HS-27A (cell line): ENCODE measurements at regions not wholly inside any gene's neighbourhood (a gene's known extent, or its start where the extent isn't known, plus 50 kb on each side); places are given as distances from the start of the nearest gene placed in this dataset.
"Not testable (repeated sequence)": the region's sequence is repeated elsewhere in the genome, so short reads cannot be mapped to it uniquely, and the experiment has no call there.

ENCODE experiments used
- DNase-seq: peaks from one replicate; pipeline ENCODE4 v3.0.0-alpha.2; 2012; ENCODE audit warnings: low read depth, missing footprints

- no peak for DNase-seq
These were observed 152.2 kb upstream of the RFC3 start for GRCh38 chr13:33665626-33666175.

- no peak for DNase-seq
These were observed 146.4 kb upstream of the RFC3 start for GRCh38 chr13:33671560-33671959.

- DNase-seq = not testable (repeated sequence)
These were observed 145.9 kb upstream of the RFC3 start for GRCh38 chr13:33672022-33672421.

DNA sequence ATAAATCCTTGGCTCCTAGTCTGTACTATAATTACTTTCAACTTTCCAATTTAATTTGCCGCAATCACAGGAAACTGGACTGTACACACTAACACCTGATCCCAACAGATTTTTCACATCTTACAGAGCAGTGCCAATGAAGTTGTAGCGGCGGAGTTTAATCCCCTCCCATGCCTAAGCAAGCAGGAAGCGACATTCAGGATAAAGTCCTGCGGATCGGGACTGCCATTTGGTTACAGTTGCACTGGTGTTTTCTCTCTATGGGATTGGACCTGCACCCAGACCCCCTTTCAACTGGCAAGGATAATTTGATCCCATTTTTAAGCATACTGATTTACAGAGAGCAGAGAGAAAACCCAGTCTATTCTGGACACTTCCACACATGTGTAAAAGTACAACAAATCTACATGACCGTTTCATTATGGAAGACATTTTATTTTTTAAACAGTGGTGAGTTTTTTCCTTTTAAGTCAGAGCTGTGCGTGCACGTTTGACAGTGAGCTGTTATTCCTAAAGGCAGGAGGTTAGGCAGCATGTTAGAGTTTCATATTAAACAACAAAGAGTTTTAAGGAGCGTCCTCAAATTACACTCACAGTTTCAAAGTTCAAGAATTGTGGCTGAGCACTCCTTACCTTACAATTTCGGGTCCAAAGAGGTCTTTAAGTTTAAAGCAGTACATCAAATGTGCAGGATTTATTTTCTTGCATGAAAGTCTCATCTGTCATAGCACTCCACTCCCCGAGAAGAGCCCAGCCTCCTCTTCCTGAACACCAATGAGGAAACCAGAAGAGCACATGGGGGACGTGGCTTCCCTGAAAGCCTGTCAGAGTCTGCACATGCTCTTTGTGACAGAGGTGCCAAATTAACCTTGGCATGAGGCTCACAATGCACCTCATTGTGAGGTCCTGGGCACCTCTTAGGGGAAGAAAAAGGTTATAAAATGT lies 141.6 kb upstream of the RFC3 start:
- DNase-seq = no peak

DNA sequence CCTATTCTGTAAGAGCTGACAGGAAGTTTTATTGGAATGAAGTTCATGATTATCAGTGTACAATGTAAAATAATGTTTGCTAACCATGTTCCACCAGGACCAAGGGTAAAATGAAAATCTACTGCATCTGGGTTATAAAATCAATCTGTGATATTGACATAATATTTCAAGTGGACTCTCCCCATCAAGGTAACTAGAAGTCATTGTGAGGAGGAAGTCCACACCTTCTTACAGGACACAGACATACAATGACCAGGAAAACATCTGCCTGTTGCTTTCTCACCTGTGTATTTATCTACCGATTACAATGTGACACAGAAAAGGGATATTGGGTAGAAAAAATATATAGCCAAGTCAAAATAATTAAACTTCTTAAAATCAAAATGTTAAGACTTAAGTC lies 140.7 kb upstream of the RFC3 start:
- no peak for DNase-seq

DNA sequence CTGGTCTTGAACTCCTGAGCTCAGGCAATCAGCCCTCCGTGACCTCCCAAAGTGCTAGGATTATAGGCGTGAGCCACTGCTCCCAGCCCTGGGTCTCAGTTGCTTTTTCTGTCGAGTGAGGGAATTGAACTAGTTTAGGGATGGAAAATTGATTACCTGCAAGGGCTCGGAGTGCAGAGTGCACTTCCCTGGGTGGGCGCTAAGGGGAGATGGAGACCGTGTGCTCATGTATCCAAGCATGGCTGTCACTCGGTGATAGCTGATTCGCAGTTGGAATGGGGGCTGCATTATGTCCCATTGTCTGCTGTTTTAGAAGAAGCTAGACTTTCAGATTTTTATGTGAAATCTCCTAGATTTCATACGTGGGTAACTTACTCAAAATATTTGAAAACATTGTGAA lies 139.9 kb upstream of the RFC3 start:
- no peak for DNase-seq

GRCh38 chr13:33678906-33679657 lies 138.9 kb upstream of the RFC3 start:
- no peak for DNase-seq

DNA sequence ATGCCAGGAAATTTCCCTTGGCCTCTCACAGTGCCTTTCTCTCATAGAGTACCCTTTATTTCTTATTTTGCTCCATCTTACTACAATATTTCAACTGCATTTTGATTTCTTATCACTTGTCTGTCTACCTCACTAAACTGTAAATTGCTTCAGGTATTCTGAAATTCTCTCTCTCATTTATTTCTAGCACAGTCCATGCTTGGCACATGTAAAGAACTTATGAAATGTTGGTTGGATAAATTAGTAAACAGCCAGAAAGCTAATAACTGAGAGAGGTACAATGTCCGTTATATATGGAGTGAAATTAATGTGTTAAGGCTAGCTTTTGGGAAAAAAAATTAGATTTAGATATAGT lies 138.3 kb upstream of the RFC3 start:
- no peak for DNase-seq

DNA sequence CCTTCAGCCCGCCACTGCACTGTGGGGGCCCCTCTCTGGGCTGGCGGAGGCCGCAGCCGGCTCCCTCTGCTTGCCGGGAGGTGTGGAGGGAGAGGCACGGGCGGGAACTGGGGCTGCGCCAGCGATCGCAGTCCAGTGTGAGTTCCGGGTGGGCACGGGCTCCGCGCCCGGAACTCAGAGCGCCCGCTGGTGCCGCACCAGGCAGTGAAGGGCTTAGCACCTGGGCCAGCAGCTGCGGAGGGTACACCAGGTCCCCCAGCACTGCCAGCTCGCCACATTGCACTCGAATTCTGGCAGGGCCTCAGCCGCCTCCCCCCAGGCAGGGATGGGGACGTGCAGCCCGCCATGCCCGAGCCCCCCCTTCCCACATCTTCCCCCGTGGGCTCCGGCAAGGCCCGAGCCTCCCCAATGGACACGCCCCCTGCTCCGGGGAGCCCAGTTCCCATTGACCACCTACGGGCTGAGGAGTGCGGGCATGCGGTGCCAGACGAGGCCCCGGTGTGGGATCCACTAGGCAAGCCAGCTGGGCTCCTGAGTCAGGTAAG lies 135.9 kb upstream of the RFC3 start:
- no peak for DNase-seq

DNA sequence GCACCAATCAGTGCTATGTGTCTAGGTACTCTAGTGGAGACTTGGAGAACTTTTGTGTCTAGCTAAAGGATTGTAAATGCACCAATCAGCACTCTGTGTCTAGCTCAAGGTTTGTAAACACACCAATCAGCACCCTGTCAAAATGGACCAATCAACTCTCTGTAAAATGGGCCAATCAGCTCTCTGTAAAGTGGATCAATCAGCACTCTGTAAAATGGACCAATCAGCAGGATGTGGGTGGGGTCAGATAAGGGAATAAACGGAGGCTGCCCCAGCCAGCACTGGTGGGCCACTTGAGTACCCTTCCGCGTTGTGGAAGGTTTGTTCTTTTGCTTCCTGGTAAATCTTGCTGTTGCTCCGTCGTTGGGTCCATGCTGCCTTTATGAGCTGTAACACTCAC lies 135.3 kb upstream of the RFC3 start:
- DNase-seq = not testable (repeated sequence)

DNA sequence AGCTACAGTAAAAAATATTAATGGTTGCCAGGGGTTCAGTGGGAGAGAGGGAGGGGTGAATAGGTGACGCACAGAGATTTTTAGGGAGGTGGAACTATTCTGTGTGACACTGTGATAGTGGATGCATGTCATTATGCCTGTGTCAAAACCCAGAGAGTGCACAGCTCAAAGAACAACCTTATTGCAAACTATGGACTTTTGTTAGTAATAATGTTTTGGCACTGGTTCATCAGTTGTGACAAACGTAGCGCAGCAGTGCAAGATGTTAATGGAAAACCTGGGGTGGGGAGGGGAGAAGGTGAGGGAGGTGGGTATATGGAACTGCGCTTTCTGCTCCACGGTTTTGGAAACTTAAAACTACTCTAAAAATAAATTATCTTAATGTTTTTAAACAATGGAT lies 134.6 kb upstream of the RFC3 start:
- no peak for DNase-seq

- no peak for DNase-seq
These were observed 133.1 kb upstream of the RFC3 start for GRCh38 chr13:33684874-33685273.

DNA sequence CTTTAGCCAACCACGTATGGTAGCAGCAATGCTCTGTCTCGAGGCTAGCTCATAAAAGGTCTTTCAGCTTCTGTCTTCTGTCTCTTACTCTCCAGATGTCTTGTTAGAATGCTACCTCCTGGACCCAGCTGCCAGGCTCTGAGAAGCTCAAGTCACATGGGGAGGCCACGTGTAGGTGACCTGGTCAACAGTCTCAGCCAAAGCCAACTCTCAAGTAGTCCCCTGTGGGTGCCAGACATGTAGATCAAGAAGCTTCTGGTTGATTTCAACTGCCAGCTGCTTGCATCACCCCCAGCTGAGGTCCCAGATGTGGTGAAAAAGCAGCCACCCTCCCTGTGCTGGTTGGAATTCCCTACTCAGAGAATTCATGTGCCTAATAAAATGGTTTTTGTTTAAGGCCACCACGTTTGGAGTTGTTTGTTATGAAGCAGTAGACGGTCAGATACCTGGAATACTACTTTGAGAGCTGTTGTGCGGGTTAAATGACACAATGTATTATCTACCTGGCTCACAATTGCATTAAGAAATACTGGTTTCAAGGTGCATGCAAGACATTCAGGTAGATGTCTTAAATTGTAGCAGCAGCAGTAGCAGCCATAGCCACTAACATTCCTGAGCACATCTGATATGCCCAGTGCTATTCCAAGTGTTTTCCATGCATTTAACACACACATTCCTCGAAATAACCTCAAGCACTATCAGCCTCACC lies 131.0 kb upstream of the RFC3 start:
- no peak for DNase-seq

GRCh38 chr13:33690354-33690753 lies 127.6 kb upstream of the RFC3 start:
- no peak for DNase-seq

DNA sequence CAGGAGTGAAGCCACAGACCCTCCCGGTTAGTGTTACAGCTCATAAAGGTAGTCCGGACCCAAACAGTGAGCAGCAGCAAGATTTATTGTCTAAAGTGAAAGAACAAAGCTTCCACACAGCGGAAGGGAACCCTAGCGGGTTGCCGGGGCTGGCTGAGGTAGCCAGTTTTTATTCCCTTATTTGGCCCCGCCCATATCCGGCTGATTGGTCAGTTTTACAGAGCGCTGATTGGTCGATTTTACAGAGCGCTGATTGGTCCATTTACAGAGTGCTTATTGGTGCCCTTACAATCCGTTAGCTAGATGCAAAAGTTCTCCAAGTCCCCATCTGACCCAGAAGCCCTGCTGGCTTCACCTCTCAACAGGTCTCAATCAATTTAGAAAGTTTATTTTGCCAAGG lies 126.0 kb upstream of the RFC3 start:
- DNase-seq = no peak

DNA sequence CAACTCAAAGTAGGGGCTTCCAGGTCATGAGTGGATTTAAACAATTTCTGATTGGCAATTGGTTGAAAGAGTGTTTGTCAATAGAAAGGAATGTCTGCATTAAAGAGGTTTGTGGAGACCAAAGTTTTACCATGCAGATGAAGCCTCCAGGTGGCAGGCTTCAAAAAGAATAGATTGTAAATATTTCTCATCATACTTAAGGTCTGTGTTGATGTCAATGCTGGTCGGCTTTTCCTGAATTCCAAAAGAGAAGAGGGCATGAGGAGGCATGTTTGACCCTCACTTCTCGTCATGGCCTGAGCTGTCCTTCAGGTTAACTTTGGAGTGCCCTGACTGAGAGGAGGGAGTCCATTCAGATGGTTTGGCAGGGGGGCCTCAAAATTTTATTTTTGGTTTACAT lies 125.4 kb upstream of the RFC3 start:
- DNase-seq = no peak

DNA sequence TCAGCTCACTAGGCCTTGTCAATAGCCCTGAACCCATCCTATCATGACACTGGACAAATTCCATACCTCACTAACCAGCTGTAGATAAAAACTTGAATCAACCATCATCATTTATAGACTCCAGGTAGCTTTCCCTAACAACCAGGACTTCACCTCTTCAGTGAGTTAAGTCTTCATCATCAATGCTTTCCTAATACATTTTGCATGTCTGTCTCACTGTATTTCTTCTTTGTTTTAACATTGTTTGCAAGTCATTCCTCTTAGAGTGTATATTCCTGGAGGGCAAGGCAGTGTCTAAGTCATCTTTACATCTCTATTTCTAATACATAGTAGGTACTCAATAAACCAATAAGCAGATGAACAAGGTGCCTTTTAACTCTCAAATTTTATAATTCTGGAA lies 123.4 kb upstream of the RFC3 start:
- DNase-seq = no peak

DNA sequence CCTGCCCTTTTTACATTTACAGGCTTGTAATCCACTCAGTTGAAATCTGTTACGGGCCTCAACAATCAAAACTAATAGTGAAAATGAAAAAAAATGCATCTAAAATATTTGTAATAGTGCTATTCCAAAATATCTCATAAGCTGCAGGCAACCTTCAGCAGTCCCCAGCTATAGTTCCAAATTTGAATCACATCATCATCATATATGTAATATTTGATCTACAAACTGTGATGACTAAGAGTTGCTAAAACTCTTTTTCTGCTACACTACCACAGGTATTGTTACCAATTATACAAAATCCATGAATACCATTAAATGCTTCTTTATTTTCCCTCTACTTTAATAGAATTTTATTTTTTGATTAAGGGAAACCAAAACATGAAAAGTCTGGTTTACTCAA lies 121.4 kb upstream of the RFC3 start:
- DNase-seq = no peak

- DNase-seq = no peak
These were observed 120.0 kb upstream of the RFC3 start for GRCh38 chr13:33697926-33698325.

DNA sequence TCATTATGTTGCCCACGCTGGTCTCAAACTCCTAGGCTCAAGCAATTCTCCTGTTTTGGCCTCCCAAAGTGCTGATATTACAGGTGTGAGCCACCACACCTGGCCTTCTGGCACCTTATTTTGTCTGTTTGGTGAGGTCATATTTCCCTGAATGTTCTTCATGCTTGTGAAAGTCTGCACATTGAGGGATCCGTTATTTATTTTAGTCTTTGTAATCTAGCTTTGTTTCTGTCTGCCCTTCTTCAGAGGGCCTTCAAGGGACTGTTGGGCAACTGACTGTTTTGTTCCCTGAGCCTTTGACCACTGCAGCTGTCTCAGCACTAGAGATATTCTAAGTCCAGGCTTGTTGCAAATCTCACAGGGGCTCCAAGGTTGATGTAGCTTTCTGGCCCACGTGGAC lies 110.5 kb upstream of the RFC3 start:
- no peak for DNase-seq

- DNase-seq = no peak
These were observed 107.0 kb upstream of the RFC3 start for GRCh38 chr13:33710924-33711323.

- no peak for DNase-seq
These were observed 106.5 kb upstream of the RFC3 start for GRCh38 chr13:33711436-33711835.
